Peyer's patch (tissue), 4 donors: ENCODE measurements at regions not wholly inside any gene's neighbourhood (a gene's known extent, or its start where the extent isn't known, plus 50 kb on each side); places are given as distances from the start of the nearest gene placed in this dataset.
"Not testable (repeated sequence)": the region's sequence is repeated elsewhere in the genome, so short reads cannot be mapped to it uniquely, and the experiment has no call there.

Source experiments
- DNase-seq, 3 donors: peaks; one replicate each; pipeline ENCODE4 v3.0.0-alpha.2; 2017 to 2019
- H3K27ac ChIP-seq, 4 donors: fragments of 200-600 bp; sonication (generic); one replicate each; pipeline ENCODE4 v1.5.1; 2016 to 2019
- H3K27me3 ChIP-seq, 2 donors: fragments of 200-600 bp; sonication (generic); one replicate each; pipeline ENCODE4 v1.5.1; 2019
- H3K36me3 ChIP-seq, 3 donors: fragments of 200-600 bp; sonication (generic); one replicate each; pipeline ENCODE4 v1.5.1; 2016 to 2019
- H3K4me1 ChIP-seq, 4 donors: fragments of 200-600 bp; sonication (generic); one replicate each; pipeline ENCODE4 v1.5.1; 2016 to 2019
- H3K4me3 ChIP-seq, 4 donors: fragments of 200-600 bp; sonication (generic); 1 replicate in 3 of 4; 2 replicates in 1 of 4; pipeline ENCODE4 v1.5.1; 2016 to 2019; ENCODE audit warnings: mild to moderate bottlenecking in 1 of 4
- H3K9me3 ChIP-seq, 4 donors: fragments of 200-600 bp; sonication (generic); one replicate each; pipeline ENCODE4 v1.5.1; 2016 to 2019; ENCODE audit warnings: mild to moderate bottlenecking in 1 of 4
- POLR2A ChIP-seq, 2 donors: fragments of 450-650 bp; IDR thresholded peaks; one replicate each; pipeline ENCODE4 v1.5.1; 2017; ENCODE audit warnings: antibody characterized with exemption in 2 of 2, mild to moderate bottlenecking in 2 of 2, moderate library complexity in 2 of 2
- TF ChIP-seq, protein P1 (sequence below), 6 experiments: fragments of 450-650 bp in 4 of 6; fragments of 200-600 bp in 2 of 6; sonication (generic) in 1 of 6; IDR thresholded peaks; one replicate each; pipeline ENCODE4 v1.5.1; 2017 to 2019; ENCODE audit warnings: antibody characterized with exemption in 6 of 6, mild to moderate bottlenecking in 3 of 6, moderate library complexity in 1 of 6

DNA sequence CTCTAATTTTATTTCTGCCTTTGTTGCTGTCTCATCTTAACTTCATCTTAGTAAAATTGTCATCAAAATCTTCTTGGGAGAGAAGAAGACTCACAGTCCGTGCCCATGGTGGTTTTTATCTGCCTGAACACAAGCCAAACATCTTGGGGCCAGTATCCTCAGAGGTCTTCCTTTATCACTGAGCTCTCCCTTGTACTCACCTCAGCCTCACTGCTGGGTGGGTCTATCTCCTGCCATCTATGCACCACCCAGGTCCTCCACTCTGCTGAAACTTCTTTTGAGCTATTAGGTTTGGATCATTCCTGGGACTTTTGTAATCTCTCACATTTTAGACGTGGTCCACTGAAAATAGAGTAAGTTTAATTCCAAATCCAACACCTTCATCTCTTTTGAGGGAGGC is 116.3 kb upstream of the EPB41L4A start:
- Histone ChIP-seq H3K27ac (no peak overlapping the region), H3K4me1 (no peaks in the 10 kb centered on the region), H3K4me3 (no peak overlapping the region), H3K27me3 (no peaks in the 10 kb centered on the region), H3K36me3 (no peaks in the 10 kb centered on the region), H3K9me3 (no peaks in the 10 kb centered on the region)
- TF ChIP-seq, protein P1, sequence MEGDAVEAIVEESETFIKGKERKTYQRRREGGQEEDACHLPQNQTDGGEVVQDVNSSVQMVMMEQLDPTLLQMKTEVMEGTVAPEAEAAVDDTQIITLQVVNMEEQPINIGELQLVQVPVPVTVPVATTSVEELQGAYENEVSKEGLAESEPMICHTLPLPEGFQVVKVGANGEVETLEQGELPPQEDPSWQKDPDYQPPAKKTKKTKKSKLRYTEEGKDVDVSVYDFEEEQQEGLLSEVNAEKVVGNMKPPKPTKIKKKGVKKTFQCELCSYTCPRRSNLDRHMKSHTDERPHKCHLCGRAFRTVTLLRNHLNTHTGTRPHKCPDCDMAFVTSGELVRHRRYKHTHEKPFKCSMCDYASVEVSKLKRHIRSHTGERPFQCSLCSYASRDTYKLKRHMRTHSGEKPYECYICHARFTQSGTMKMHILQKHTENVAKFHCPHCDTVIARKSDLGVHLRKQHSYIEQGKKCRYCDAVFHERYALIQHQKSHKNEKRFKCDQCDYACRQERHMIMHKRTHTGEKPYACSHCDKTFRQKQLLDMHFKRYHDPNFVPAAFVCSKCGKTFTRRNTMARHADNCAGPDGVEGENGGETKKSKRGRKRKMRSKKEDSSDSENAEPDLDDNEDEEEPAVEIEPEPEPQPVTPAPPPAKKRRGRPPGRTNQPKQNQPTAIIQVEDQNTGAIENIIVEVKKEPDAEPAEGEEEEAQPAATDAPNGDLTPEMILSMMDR (IDR thresholded peaks at IDR 0.05) = no peak
- no peak for TF ChIP-seq POLR2A (IDR thresholded peaks at IDR 0.05)
- no peak for DNase-seq

DNA sequence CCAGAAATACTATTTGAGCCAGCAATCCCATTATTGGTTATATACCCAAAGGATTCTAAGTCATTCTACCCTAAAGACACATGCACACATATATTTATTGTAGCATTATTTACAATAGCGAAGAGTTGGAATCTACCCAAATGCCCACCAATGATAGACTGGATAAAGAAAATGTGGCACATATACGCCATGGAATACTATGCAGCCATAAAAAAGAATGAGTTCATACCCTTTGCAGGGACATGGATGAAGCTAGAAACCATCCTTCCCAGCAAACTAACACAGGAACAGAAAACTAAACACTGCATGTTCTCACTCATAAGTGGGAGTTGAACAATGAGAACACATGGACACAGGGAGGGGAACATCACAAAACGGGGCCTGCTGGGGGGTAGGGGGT is 125.5 kb upstream of the EPB41L4A start:
- H3K4me3 ChIP-seq, H3K4me1 ChIP-seq: not testable (repeated sequence)

DNA sequence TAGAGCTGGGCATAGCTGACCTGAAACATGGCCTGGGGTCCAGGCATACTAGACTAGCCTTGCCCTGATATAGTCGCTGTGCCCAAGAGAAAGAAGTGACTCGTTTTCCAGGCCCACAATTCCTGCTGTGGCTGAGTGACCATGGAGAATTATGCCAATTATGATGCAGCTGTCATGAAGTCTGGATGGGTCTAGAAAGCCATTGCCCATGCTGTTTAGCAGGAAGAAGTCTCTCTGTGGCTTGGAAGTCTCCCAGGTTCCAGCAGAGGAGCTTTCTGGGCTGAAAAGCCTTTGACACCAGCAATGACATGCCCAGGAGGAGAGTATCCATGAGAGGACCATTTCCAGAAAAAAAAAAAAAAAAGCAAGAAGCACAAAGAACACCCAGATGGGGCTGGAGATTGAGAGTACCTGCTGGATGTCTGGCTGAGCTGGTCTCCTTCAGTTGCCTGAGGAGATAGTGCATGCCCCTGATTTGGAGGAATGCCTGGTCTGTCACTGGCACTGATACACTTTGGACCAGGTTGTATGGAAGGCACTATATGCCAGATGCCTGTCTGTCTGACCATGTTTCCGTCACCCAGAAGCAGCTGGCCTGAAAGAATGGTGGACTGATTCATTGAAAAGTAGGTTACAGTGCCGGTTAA is 128.0 kb upstream of the EPB41L4A start:
- no peak for DNase-seq
- no peaks in the 10 kb centered on the region for H3K36me3 ChIP-seq
- no peaks in the 10 kb centered on the region for H3K27me3 ChIP-seq
- no peaks in the 10 kb centered on the region for H3K9me3 ChIP-seq
- no peak overlapping the region for H3K27ac ChIP-seq
- no peak overlapping the region for H3K4me3 ChIP-seq
- TF ChIP-seq POLR2A (IDR thresholded peaks at IDR 0.05) = no peak
- TF ChIP-seq, protein P1 (IDR thresholded peaks at IDR 0.05) = no peak
- no peaks in the 10 kb centered on the region for H3K4me1 ChIP-seq

More for the DNA sequence above, 125.5 kb upstream of the EPB41L4A start:
- not testable (repeated sequence) for H3K27me3 ChIP-seq, H3K36me3 ChIP-seq, DNase-seq, H3K27ac ChIP-seq, H3K9me3 ChIP-seq

DNA sequence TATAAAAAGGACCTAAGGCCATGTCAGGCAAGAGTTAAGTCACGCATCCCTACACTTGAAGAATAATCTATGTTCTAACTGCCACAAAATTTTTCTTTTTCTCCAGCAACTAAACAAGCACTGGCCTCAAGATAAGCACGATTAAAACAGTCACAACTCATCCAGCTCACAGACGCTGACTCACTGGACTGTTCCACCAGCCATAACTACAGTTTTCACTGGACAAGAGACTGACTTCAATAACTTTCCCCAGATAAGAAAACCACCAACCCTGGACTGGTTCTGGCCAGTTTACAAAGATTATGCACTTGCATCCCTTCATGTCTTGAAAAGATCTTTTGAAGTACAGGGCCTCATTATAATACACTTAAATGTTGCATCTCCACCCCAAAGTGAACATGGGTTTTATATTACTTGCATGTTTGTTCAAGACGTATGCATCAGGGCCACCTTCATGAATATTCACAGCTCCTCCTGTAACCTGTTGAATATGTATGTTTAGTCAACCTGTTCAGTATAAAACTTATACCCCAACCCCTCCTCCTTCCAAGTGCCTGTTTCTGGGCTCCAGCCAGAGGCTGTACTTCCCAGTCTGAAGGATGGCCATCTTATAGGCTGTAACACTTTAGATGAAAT is 129.3 kb upstream of the EPB41L4A start:
- Histone ChIP-seq H3K9me3 (no peaks in the 10 kb centered on the region), H3K4me3 (no peak overlapping the region), H3K27ac (no peak overlapping the region), H3K4me1 (no peaks in the 10 kb centered on the region), H3K27me3 (no peaks in the 10 kb centered on the region), H3K36me3 (no peaks in the 10 kb centered on the region)
- DNase-seq = no peak
- no peak for TF ChIP-seq POLR2A (IDR thresholded peaks at IDR 0.05)
- TF ChIP-seq, protein P1 (IDR thresholded peaks at IDR 0.05) = no peak

DNA sequence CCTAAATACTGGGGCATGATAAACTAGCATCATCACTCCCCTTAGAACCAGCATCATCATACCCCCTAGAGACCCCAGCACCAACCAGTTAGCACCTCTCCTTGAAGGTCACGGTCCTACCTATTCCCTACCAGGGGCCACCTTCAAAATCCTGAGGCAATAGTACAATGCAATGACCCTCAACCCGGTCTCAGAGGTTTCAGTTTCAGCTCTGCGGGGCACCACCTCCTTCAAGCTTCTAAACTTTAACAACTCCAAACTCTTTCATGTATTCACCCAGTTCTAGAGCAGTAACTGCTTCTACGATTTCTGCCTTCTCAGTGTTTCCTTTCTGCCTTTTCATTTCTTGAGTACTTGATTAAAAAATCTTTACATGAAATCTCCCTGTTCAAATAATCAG is 130.1 kb upstream of the EPB41L4A start:
- no peaks in the 10 kb centered on the region for H3K9me3 ChIP-seq
- no peak for TF ChIP-seq POLR2A (IDR thresholded peaks at IDR 0.05)
- H3K36me3 ChIP-seq = no peaks in the 10 kb centered on the region
- H3K27ac ChIP-seq = no peak overlapping the region
- H3K4me3 ChIP-seq = no peak overlapping the region
- H3K4me1 ChIP-seq = no peaks in the 10 kb centered on the region
- DNase-seq = no peak
- no peaks in the 10 kb centered on the region for H3K27me3 ChIP-seq

DNA sequence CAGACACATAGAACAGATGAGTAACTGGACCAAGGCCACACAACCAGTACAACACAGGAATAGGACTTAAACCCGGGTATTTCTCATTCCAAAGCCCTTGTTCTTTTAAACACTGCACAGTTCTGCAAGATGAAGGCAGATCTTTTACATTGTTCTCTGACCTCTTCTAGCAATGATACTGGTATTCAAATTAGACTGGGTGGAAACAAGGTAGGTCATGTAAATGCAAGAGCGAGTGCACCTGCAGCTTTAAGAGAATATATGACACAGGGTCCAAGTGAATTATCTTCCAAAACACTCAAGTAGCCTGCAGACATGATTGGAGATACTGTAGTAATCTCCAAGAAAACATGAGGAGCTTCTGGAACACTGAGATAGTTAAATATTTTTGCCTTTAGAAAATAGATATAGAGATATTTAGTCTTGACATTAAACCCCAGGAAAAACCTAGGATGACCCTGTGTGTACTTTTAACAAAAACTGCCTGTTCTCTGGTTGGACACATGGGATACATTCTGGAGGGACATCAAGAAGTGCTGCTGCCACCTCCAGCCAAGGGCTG is 130.6 kb upstream of the EPB41L4A start:
- Histone ChIP-seq H3K27me3 (no peaks in the 10 kb centered on the region), H3K4me3 (no peak overlapping the region), H3K4me1 (no peaks in the 10 kb centered on the region), H3K9me3 (no peaks in the 10 kb centered on the region), H3K27ac (no peak overlapping the region), H3K36me3 (no peaks in the 10 kb centered on the region)
- TF ChIP-seq, protein P1 (IDR thresholded peaks at IDR 0.05) = no peak
- TF ChIP-seq POLR2A (IDR thresholded peaks at IDR 0.05) = no peak
- no peak for DNase-seq
